GM23248 (cell line): ENCODE measurements at regions not wholly inside any gene's neighbourhood (a gene's known extent, or its start where the extent isn't known, plus 50 kb on each side); places are given as distances from the start of the nearest gene placed in this dataset.

Experiments used
- DNase-seq: peaks from one replicate; pipeline ENCODE4 v3.0.0-alpha.2; 2015
- H2AFZ ChIP-seq: fragments of 200-600 bp; sonication (generic); 2 replicates; pipeline ENCODE4 v1.6.1; 2016; ENCODE audit warnings: antibody characterized with exemption
- H3F3A ChIP-seq: fragments of 200-600 bp; sonication (generic); 2 replicates; pipeline ENCODE4 v1.6.1; 2016; ENCODE audit warnings: mild to moderate bottlenecking, antibody characterized with exemption, mixed run types; ENCODE audit not compliant: insufficient read depth
- H3K27ac ChIP-seq: fragments of 200-600 bp; sonication (generic); 2 replicates; pipeline ENCODE4 v1.5.1; 2016; ENCODE audit warnings: mild to moderate bottlenecking
- H3K27me3 ChIP-seq: fragments of 200-600 bp; sonication (generic); replicated peaks from 2 replicates; pipeline ENCODE4 v1.6.1; 2016; ENCODE audit warnings: mild to moderate bottlenecking; ENCODE audit not compliant: insufficient read depth
- H3K36me3 ChIP-seq: fragments of 200-600 bp; sonication (generic); 2 replicates; pipeline ENCODE4 v1.6.1; 2016; ENCODE audit warnings: low read depth, mild to moderate bottlenecking
- H3K4me1 ChIP-seq: fragments of 200-600 bp; sonication (generic); 2 replicates; pipeline ENCODE4 v1.6.1; 2016; ENCODE audit warnings: mild to moderate bottlenecking; ENCODE audit not compliant: insufficient read depth
- H3K4me2 ChIP-seq: fragments of 200-600 bp; sonication (generic); one replicate; pipeline ENCODE4 v1.6.1; 2016; ENCODE audit warnings: mild to moderate bottlenecking; ENCODE audit not compliant: unreplicated experiment
- H3K4me3 ChIP-seq: fragments of 200-600 bp; sonication (generic); 2 replicates; pipeline ENCODE4 v1.5.1; 2016; ENCODE audit warnings: mild to moderate bottlenecking
- H3K79me2 ChIP-seq: fragments of 200-600 bp; sonication (generic); 2 replicates; pipeline ENCODE4 v1.6.1; 2016; ENCODE audit warnings: mild to moderate bottlenecking; ENCODE audit not compliant: insufficient read depth
- H3K9ac ChIP-seq: fragments of 200-600 bp; sonication (generic); 2 replicates; pipeline ENCODE4 v1.6.1; 2016; ENCODE audit warnings: mild to moderate bottlenecking
- H3K9me2 ChIP-seq: fragments of 200-600 bp; sonication (generic); 2 replicates; pipeline ENCODE4 v1.6.1; 2016; ENCODE audit warnings: mixed run types, mild to moderate bottlenecking, moderate library complexity; ENCODE audit not compliant: insufficient read depth
- H3K9me3 ChIP-seq: fragments of 200-600 bp; sonication (generic); one replicate; pipeline ENCODE4 v1.6.1; 2017; ENCODE audit warnings: low read depth
- H4K20me1 ChIP-seq: fragments of 200-600 bp; sonication (generic); 2 replicates; pipeline ENCODE4 v1.6.0; 2016; ENCODE audit not compliant: insufficient read depth
- EZH2 ChIP-seq: fragments of 200-600 bp; sonication (generic); IDR thresholded peaks from 2 replicates; pipeline ENCODE4 v1.6.1; 2018; ENCODE audit warnings: antibody characterized with exemption, mild to moderate bottlenecking; ENCODE audit not compliant: insufficient read depth, poor library complexity, severe bottlenecking
- EZH2phosphoT487 ChIP-seq: fragments of 200-600 bp; sonication (generic); IDR thresholded peaks from 2 replicates; pipeline ENCODE4 v1.6.1; 2018; ENCODE audit warnings: antibody characterized with exemption, moderate library complexity, mild to moderate bottlenecking, low read depth; ENCODE audit not compliant: insufficient read depth
- WGBS, 2 experiments: methylation state at CpG; one replicate each; pipeline ENCODE4 v1.1.6; 2015 to 2017; ENCODE audit warnings: low lambda C conversion rate in 2 of 2, low coverage in 1 of 2; ENCODE audit errors: missing lambda C conversion rate in 2 of 2; 5-methylcytosine and 5-hydroxymethylcytosine counted together
- in situ Hi-C: fragments of 300-500 bp; cut with MboI; formaldehyde crosslinking; loops from 2 replicates; pipeline ENCODE4 v1.15.0; 2020

DNA sequence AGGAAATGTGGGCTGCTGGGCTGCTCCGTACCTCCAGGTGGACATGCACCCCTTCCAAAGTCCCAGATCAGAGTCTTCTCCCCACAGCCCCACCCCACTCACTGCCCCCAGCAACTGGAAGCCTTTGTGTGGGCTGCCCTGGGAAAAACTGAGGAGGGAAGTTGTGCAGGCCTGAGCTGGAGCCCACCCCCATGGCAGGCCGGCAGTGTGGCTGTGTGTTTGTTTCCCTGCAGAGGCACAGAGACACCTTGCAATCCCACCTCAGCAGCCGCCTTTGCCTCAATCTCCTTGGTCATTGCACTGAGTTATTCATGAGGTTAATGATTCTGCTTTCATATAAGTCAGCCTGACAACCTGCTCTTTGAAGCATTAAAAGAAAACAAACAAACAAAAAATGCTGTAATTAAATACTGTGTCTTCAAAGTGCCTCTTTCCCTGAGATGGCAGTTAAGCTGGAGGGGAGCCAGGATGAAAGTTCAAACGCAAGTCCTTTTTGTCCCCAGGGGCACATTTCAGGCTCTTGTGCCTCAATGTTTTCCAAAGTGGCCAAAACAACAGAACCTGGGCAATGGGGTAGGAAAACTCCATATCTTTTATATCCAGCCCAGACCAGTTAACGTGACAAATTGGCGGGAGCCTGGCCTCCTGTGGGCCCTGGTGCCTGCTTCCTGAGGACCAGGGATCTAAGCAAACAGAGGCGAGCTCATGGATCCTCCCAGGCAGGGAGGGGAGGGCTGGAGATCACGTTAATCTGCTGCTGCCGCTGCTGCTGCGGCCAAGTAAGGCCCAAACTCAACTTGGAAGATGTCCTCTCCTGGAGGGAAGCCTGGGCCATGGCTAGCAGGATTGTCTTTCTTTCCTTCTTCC lies 51.9 kb upstream of the TSPAN11 start:
- TF ChIP-seq EZH2 (no peak), EZH2phosphoT487 (no peak)
- Histone ChIP-seq H2AFZ (no peak overlapping the region), H3K9me3 (no peaks in the 10 kb centered on the region), H3K9ac (no peak overlapping the region), H3K27me3 (peaks cover 16% of the 10 kb centered on the region; the same call in 1 of the 2 replicates), H3K4me1 (no peaks in the 10 kb centered on the region), H3K4me3 (no peak overlapping the region), H3K4me2 (no peak overlapping the region), H4K20me1 (no peaks in the 10 kb centered on the region), H3K36me3 (no peaks in the 10 kb centered on the region), H3K27ac (no peak overlapping the region), H3K79me2 (no peaks in the 10 kb centered on the region), H3F3A (no peaks in the 10 kb centered on the region), H3K9me2 (no peaks in the 10 kb centered on the region)
- 18 to 20% methylated on average over 10 of the region's 10 CpGs for WGBS, 2 experiments
- in situ Hi-C loops = no loop called here
- DNase-seq = no peak

DNA sequence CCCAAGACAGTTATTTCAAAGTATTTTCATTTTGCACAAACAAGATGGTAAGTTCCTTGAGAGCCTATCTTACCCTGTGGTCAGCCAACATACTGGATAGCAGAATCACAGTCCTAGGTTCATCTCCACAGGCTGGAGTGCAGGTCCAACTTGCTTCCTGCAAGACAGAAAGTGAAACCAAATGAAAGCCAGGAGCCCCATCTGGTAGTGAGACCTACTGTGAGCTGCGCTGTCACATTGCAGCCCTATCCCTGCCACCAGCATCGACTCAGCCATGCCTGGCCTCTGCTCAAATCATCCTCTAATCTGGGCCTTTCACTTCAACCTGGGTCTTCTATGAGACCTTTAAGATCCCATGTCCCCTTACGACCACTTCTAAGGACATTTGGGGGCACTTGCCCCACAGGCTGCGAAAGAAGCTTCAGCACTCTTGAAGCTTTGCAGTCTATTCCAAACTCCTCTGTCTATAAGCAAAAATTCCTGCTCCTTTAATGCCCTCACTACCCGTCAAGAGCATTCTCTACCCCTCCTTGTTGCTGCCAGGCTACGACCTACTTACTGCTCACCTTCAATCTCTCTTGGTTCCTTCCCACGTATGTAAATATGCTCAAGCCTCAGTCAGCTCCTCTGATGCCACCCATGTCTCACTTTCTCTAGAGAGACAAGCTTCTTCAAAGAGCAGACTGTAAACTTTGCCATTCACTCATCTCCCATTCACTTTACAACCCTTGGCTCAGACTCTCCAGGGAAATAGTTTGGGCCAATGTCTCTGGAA lies 55.9 kb upstream of the TSPAN11 start:
- no peak overlapping the region for H3K27ac ChIP-seq
- no peaks in the 10 kb centered on the region for H3K4me1 ChIP-seq
- WGBS, 2 experiments = 46 to 60% methylated on average over 7 of the region's 7 CpGs
- 0 out of 2 replicates have a peak, but pooled peaks cover 13% of the 10 kb centered on the region for H3K27me3 ChIP-seq
- in situ Hi-C loops = no loop called here
- H3K36me3 ChIP-seq = no peaks in the 10 kb centered on the region
- no peak overlapping the region for H3K9ac ChIP-seq
- no peak overlapping the region for H3K4me3 ChIP-seq
- H3K9me3 ChIP-seq = no peaks in the 10 kb centered on the region
- H3F3A ChIP-seq = no peaks in the 10 kb centered on the region
- TF ChIP-seq EZH2 (no peak), EZH2phosphoT487 (no peak)
- H3K4me2 ChIP-seq = no peak overlapping the region
- H3K9me2 ChIP-seq = no peaks in the 10 kb centered on the region
- no peaks in the 10 kb centered on the region for H4K20me1 ChIP-seq
- no peaks in the 10 kb centered on the region for H3K79me2 ChIP-seq
- no peak overlapping the region for H2AFZ ChIP-seq
- DNase-seq = no peak

DNA sequence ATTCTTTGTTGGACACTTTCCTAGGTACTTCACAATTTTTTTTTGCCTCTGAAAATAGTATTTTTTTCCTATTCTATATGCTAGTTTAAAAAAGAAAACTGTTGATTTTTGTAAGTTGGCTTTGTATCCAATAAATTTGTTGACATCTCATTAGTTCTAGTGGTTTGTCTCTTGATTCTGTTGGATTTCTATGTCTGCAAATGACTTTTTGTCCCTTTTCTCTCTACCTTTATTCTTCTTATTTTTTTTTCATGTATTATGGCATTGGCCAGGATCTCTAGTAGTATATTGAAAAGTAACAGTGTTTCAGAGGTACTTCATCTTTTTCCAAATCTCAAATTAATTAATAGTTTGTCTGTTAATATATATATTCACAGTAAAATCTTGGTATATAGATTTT lies 59.1 kb upstream of the TSPAN11 start:
- Histone ChIP-seq H3K27me3 (0 out of 2 replicates have a peak, but pooled peaks cover 18% of the 10 kb centered on the region), H3F3A (no peaks in the 10 kb centered on the region), H3K4me2 (no peak overlapping the region), H3K4me1 (no peaks in the 10 kb centered on the region), H3K4me3 (no peak overlapping the region), H3K79me2 (no peaks in the 10 kb centered on the region), H3K27ac (no peak overlapping the region), H3K9ac (no peak overlapping the region), H3K9me2 (no peaks in the 10 kb centered on the region), H2AFZ (no peak overlapping the region), H4K20me1 (no peaks in the 10 kb centered on the region), H3K36me3 (no peaks in the 10 kb centered on the region), H3K9me3 (no peaks in the 10 kb centered on the region)
- TF ChIP-seq EZH2 (no peak), EZH2phosphoT487 (no peak)
- no peak for DNase-seq
- in situ Hi-C loops = no loop called here

DNA sequence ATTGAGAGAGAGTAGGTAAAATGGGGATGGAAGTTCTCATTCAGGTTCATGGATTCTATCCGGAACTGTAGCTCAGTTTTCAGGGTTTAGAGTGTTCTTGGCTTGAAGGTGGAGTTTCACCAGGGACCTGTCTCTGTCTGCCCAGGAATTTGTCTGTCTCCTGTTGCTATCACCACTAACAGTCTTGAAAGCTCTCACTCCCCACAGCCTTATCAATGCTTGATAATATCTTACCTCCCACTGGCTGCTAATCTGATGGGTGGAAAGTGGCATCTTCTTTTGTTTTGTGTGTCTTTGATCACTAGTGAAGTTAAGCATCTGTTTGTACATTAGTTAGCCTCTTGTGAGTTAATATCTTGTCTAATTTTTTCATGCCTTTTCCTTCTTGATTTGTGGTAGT lies 60.3 kb upstream of the TSPAN11 start:
- DNase-seq = no peak
- Histone ChIP-seq H3K9me3 (no peaks in the 10 kb centered on the region), H3K9ac (no peak overlapping the region), H3K4me3 (no peak overlapping the region), H3K4me2 (no peak overlapping the region), H3K9me2 (no peaks in the 10 kb centered on the region), H3K79me2 (no peaks in the 10 kb centered on the region), H3F3A (no peaks in the 10 kb centered on the region), H3K4me1 (no peaks in the 10 kb centered on the region), H4K20me1 (no peaks in the 10 kb centered on the region), H3K27me3 (0 out of 2 replicates have a peak, but pooled peaks cover 18% of the 10 kb centered on the region), H2AFZ (no peak overlapping the region), H3K27ac (no peak overlapping the region), H3K36me3 (no peaks in the 10 kb centered on the region)
- 52 to 65% methylated on average over 1 of the region's 1 CpG for WGBS, 2 experiments
- no peak for TF ChIP-seq EZH2phosphoT487
- TF ChIP-seq EZH2 = no peak
- in situ Hi-C loops = no loop called here
